Cardiac muscle cell (in vitro differentiated cells and primary cell): ENCODE measurements at regions not wholly inside any gene's neighbourhood (a gene's known extent, or its start where the extent isn't known, plus 50 kb on each side); places are given as distances from the start of the nearest gene placed in this dataset.

Source experiments
- DNase-seq, 2 donors: peaks; one replicate each; pipeline versions ENCODE4 v3.0.0 to v3.0.0-alpha.2; 2010 to 2017; ENCODE audit warnings: low read depth in 1 of 2, low spot score in 1 of 2
- H3K27ac ChIP-seq: fragments of 200-600 bp; sonication (generic); 2 replicates; pipeline ENCODE4 v1.5.1; 2016
- H3K27me3 ChIP-seq: fragments of 200-600 bp; sonication (generic); 2 replicates; pipeline ENCODE4 v1.6.0; 2016; ENCODE audit warnings: control low read depth
- H3K36me3 ChIP-seq: fragments of 200-600 bp; sonication (generic); 2 replicates; pipeline ENCODE4 v1.5.1; 2016; ENCODE audit warnings: control low read depth
- H3K4me1 ChIP-seq: fragments of 200-600 bp; sonication (generic); 2 replicates; pipeline ENCODE4 v1.8.1; 2017; ENCODE audit warnings: low read depth, mild to moderate bottlenecking, mixed run types
- H3K4me3 ChIP-seq: fragments of 200-600 bp; sonication (generic); 2 replicates; pipeline ENCODE4 v1.5.1; 2016; ENCODE audit warnings: mild to moderate bottlenecking
- H3K9me3 ChIP-seq: fragments of 200-600 bp; sonication (generic); 2 replicates; pipeline ENCODE4 v1.5.1; 2017; ENCODE audit warnings: low read depth, mild to moderate bottlenecking, control low read depth
- TF ChIP-seq, protein P1 (sequence below): IDR thresholded peaks from 2 replicates; pipeline ENCODE4 v1.5.1; 2012; ENCODE audit warnings: low read depth, mild to moderate bottlenecking, low read length

GRCh38 chr11:116230438-116230837 is 542.3 kb downstream of the BUD13 start:
- H3K36me3 ChIP-seq: no peaks in the 10 kb centered on the region

GRCh38 chr11:116229236-116229970 is 543.4 kb downstream of the BUD13 start:
- Histone ChIP-seq H3K27me3 (no peaks in the 10 kb centered on the region), H3K36me3 (no peaks in the 10 kb centered on the region), H3K4me1 (no peaks in the 10 kb centered on the region), H3K27ac (no peak overlapping the region), H3K4me3 (no peak overlapping the region), H3K9me3 (no peaks in the 10 kb centered on the region)
- TF ChIP-seq, protein P1, sequence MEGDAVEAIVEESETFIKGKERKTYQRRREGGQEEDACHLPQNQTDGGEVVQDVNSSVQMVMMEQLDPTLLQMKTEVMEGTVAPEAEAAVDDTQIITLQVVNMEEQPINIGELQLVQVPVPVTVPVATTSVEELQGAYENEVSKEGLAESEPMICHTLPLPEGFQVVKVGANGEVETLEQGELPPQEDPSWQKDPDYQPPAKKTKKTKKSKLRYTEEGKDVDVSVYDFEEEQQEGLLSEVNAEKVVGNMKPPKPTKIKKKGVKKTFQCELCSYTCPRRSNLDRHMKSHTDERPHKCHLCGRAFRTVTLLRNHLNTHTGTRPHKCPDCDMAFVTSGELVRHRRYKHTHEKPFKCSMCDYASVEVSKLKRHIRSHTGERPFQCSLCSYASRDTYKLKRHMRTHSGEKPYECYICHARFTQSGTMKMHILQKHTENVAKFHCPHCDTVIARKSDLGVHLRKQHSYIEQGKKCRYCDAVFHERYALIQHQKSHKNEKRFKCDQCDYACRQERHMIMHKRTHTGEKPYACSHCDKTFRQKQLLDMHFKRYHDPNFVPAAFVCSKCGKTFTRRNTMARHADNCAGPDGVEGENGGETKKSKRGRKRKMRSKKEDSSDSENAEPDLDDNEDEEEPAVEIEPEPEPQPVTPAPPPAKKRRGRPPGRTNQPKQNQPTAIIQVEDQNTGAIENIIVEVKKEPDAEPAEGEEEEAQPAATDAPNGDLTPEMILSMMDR: no peak
- DNase-seq: no peak

More at GRCh38 chr11:116230438-116230837, 542.3 kb downstream of the BUD13 start:
- DNase-seq: no peak
- TF ChIP-seq, protein P1: no peak
- no peaks in the 10 kb centered on the region for H3K4me1 ChIP-seq
- H3K4me3 ChIP-seq: no peak overlapping the region
- H3K27me3 ChIP-seq: no peaks in the 10 kb centered on the region
- no peaks in the 10 kb centered on the region for H3K9me3 ChIP-seq
- H3K27ac ChIP-seq: no peak overlapping the region

DNA sequence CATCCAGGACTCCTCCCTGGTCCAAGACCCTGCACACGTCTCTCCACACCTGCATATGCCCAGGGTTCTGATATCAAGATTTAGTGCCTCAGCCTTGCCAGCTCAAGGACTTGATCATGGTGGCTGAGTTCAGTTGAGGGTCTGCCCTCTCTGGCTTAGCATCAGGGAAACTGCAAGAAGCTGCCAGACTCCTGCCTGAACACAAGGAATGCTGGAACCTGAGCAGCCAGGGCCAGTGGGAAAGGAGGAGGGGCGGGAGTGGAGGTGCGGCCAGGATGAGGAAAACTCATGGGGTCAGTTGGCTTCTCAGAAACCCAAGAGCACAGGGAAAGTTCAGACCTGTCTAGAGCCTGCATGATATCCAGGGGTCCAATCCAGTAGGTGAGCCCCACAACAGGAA is 546.1 kb downstream of the BUD13 start:
- H3K36me3 ChIP-seq: no peaks in the 10 kb centered on the region
- H3K4me3 ChIP-seq: no peak overlapping the region
- no peaks in the 10 kb centered on the region for H3K27me3 ChIP-seq
- TF ChIP-seq, protein P1: no peak
- no peaks in the 10 kb centered on the region for H3K9me3 ChIP-seq
- H3K4me1 ChIP-seq: no peaks in the 10 kb centered on the region
- no peak for DNase-seq
- no peak overlapping the region for H3K27ac ChIP-seq

GRCh38 chr11:116225784-116226585 is 546.8 kb downstream of the BUD13 start:
- H3K4me1 ChIP-seq: no peaks in the 10 kb centered on the region
- TF ChIP-seq, protein P1: no peak
- H3K4me3 ChIP-seq: no peak overlapping the region
- no peaks in the 10 kb centered on the region for H3K9me3 ChIP-seq
- no peaks in the 10 kb centered on the region for H3K36me3 ChIP-seq
- no peaks in the 10 kb centered on the region for H3K27me3 ChIP-seq
- DNase-seq: no peak
- H3K27ac ChIP-seq: no peak overlapping the region

- H3K27me3 ChIP-seq: no peaks in the 10 kb centered on the region
- H3K4me1 ChIP-seq: no peaks in the 10 kb centered on the region
- TF ChIP-seq, protein P1: no peak
- no peak overlapping the region for H3K27ac ChIP-seq
- no peak for DNase-seq
- H3K4me3 ChIP-seq: no peak overlapping the region
- H3K9me3 ChIP-seq: no peaks in the 10 kb centered on the region
- no peaks in the 10 kb centered on the region for H3K36me3 ChIP-seq
These were observed 547.6 kb downstream of the BUD13 start for GRCh38 chr11:116225236-116225635.
